GM06990 (cell line): ENCODE measurements at regions not wholly inside any gene's neighbourhood (a gene's known extent, or its start where the extent isn't known, plus 50 kb on each side); places are given as distances from the start of the nearest gene placed in this dataset.

Source experiments
- DNase-seq: peaks from one replicate; pipeline ENCODE4 v3.0.0-alpha.2; 2011; ENCODE audit not compliant: insufficient read length; ENCODE audit errors: extremely low read depth
- H3K27me3 ChIP-seq: replicated peaks from 2 replicates; pipeline ENCODE4 v1.6.0; 2011; ENCODE audit warnings: low read length; ENCODE audit not compliant: control insufficient read depth, insufficient read depth
- H3K36me3 ChIP-seq: 2 replicates; pipeline ENCODE4 v1.5.1; 2011; ENCODE audit warnings: low read length; ENCODE audit not compliant: control insufficient read depth, insufficient read depth
- H3K4me3 ChIP-seq: replicated peaks from 2 replicates; pipeline ENCODE4 v1.5.1; 2011; ENCODE audit warnings: low read depth, mild to moderate bottlenecking, control low read depth, low read length
- TF ChIP-seq, protein P1 (sequence below): IDR thresholded peaks from 2 replicates; pipeline ENCODE4 v1.5.1; 2011; ENCODE audit warnings: low read length, control low read depth, mild to moderate bottlenecking, inconsistent platforms; ENCODE audit not compliant: insufficient read depth, poor library complexity, severe bottlenecking

DNA sequence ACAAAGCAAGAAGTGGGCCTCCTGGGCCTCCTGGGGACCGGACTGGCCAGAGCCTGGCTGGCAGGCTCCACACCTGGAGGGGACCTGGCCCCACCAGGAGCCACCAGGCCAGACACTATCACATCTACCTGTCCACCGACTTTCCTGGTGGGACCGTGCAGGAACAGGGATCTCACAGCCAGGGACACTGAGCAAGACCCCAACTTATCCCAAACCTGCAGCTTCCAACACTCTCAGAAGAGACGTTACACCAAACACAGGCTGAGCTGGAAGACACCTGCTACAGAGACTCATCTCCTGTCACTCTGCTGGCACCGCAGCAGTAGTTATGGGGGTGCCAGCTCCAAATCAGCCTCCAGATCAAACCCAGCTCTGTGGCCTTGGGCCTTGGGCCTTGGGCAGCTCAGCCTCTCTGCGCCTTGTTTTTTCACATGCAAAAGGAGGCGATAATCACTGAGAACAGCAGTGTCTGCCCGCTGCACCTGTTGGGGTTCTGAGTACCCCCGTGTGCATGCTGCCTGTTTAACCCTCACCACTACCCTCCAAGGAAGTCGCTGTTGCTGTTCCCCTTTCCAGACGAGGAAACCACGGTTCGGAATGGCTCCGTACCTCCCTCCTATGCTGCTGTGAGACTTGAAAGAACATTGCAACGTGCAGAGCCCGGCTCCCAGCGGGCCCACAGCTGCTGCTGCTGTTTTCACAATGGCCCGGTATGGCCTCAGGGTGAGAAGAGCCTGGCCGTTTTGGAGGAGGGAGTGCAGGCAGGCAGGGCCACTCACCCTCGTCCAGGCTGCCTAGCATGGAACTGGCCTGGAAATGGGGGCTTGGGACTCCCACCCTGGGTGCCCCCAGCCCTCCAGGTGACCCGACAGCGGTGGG lies 69.6 kb downstream of the ADRA2C start:
- TF ChIP-seq, protein P1, sequence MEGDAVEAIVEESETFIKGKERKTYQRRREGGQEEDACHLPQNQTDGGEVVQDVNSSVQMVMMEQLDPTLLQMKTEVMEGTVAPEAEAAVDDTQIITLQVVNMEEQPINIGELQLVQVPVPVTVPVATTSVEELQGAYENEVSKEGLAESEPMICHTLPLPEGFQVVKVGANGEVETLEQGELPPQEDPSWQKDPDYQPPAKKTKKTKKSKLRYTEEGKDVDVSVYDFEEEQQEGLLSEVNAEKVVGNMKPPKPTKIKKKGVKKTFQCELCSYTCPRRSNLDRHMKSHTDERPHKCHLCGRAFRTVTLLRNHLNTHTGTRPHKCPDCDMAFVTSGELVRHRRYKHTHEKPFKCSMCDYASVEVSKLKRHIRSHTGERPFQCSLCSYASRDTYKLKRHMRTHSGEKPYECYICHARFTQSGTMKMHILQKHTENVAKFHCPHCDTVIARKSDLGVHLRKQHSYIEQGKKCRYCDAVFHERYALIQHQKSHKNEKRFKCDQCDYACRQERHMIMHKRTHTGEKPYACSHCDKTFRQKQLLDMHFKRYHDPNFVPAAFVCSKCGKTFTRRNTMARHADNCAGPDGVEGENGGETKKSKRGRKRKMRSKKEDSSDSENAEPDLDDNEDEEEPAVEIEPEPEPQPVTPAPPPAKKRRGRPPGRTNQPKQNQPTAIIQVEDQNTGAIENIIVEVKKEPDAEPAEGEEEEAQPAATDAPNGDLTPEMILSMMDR, result no peak
- no peak for DNase-seq
- no peaks in the 10 kb centered on the region for H3K36me3 ChIP-seq
- no peak overlapping the region for H3K4me3 ChIP-seq
- no peaks in the 10 kb centered on the region; the same call in 1 of the 2 replicates for H3K27me3 ChIP-seq

- Histone ChIP-seq H3K27me3 (no peaks in the 10 kb centered on the region; the same call in 1 of the 2 replicates), H3K36me3 (no peaks in the 10 kb centered on the region), H3K4me3 (no peak overlapping the region)
- TF ChIP-seq, protein P1, result no peak
- DNase-seq, result no peak
Measured at GRCh38 chr4:3836406-3836755, 70.2 kb downstream of the ADRA2C start.

- TF ChIP-seq, protein P1, result no peak
- Histone ChIP-seq H3K36me3 (no peaks in the 10 kb centered on the region), H3K27me3 (no peaks in the 10 kb centered on the region; the same call in 1 of the 2 replicates), H3K4me3 (no peak overlapping the region)
- DNase-seq, result no peak
Measured at GRCh38 chr4:3836756-3837601, 70.8 kb downstream of the ADRA2C start.

GRCh38 chr4:3838437-3839380 lies 72.5 kb downstream of the ADRA2C start:
- TF ChIP-seq, protein P1, result no peak
- Histone ChIP-seq H3K27me3 (no peaks in the 10 kb centered on the region; the same call in 1 of the 2 replicates), H3K36me3 (no peaks in the 10 kb centered on the region), H3K4me3 (no peak overlapping the region)
- DNase-seq, result no peak

- no peak for DNase-seq
Measured at GRCh38 chr4:3845094-3845743, 79.0 kb downstream of the ADRA2C start.

More at GRCh38 chr4:3845094-3845743, 79.0 kb downstream of the ADRA2C start:
- no peaks in the 10 kb centered on the region for H3K36me3 ChIP-seq
- TF ChIP-seq, protein P1, result no peak
- no peaks in the 10 kb centered on the region for H3K27me3 ChIP-seq
- no peak overlapping the region for H3K4me3 ChIP-seq
